OCI-LY7 (cell line): ENCODE measurements at regions not wholly inside any gene's neighbourhood (a gene's known extent, or its start where the extent isn't known, plus 50 kb on each side); places are given as distances from the start of the nearest gene placed in this dataset.

Experiments used
- EZH2phosphoT487 ChIP-seq: fragments of 200-600 bp; sonication (generic); IDR thresholded peaks from 2 replicates; pipeline ENCODE4 v1.6.1; 2018; ENCODE audit warnings: low read depth, borderline replicate concordance, mild to moderate bottlenecking, mixed run types, antibody characterized with exemption, low read length, moderate library complexity, mixed read lengths
- TF ChIP-seq, protein P1 (sequence below): fragments of 200-600 bp; sonication (generic); conservative IDR thresholded peaks from 2 replicates; pipeline ENCODE4 v1.5.1; 2014; ENCODE audit warnings: mild to moderate bottlenecking, antibody characterized with exemption, low read length, moderate library complexity, mixed read lengths

DNA sequence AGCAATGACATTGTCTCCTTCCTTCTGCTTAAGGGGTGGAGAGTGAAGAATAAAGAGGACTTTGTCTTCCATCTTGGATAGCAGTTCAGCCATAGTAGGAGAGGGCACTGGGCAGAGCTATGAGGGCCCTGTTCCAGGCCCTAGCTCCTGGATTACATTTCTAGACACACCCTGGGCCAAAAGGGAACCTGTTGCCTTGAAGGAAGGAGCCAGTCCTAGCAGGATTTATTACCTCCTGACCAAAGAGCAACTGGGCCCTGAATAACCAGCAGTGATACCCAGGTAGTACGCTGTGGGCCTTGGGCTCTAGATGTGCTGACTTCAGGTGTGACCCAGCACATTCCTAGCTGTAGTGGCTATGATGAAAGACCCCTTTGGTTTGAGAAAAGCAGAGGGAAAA lies 95.8 kb downstream of the RMI1 start:
- TF ChIP-seq, protein P1, sequence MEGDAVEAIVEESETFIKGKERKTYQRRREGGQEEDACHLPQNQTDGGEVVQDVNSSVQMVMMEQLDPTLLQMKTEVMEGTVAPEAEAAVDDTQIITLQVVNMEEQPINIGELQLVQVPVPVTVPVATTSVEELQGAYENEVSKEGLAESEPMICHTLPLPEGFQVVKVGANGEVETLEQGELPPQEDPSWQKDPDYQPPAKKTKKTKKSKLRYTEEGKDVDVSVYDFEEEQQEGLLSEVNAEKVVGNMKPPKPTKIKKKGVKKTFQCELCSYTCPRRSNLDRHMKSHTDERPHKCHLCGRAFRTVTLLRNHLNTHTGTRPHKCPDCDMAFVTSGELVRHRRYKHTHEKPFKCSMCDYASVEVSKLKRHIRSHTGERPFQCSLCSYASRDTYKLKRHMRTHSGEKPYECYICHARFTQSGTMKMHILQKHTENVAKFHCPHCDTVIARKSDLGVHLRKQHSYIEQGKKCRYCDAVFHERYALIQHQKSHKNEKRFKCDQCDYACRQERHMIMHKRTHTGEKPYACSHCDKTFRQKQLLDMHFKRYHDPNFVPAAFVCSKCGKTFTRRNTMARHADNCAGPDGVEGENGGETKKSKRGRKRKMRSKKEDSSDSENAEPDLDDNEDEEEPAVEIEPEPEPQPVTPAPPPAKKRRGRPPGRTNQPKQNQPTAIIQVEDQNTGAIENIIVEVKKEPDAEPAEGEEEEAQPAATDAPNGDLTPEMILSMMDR = no peak
- no peak for TF ChIP-seq EZH2phosphoT487
